ENCODE measurements at regions not wholly inside any gene's neighbourhood (a gene's known extent, or its start where the extent isn't known, plus 50 kb on each side); places are given as distances from the start of the nearest gene placed in this dataset.
"Not testable (repeated sequence)": the region's sequence is repeated elsewhere in the genome, so short reads cannot be mapped to it uniquely, and the experiment has no call there.

DNA sequence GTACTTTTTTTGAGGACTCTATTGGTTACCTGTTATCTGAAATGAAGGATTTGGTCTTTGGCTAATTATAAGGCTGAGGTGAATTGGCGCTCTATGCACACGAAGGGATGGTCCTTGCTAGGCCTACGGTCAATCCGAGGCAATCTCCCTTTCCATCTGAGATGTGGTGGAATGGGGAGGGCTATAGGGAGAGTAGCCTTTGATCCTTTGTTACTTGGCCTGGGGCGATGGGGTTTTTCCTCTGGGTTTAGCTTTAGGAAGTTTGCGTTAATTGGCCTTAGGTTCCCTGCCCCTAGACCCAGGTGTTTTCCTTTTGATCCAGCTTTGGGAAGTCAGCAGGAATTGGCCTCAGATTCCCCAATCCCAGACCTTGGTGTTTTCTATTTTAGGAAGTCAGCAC, 102.1 kb upstream of the C9orf72 start:
- no peak for DNase-seq

- no peak for DNase-seq
Observed at GRCh38 chr9:27676827-27677226, 103.5 kb upstream of the C9orf72 start.

- DNase-seq = no peak
Observed at GRCh38 chr9:27679338-27679737, 106.1 kb upstream of the C9orf72 start.

DNA sequence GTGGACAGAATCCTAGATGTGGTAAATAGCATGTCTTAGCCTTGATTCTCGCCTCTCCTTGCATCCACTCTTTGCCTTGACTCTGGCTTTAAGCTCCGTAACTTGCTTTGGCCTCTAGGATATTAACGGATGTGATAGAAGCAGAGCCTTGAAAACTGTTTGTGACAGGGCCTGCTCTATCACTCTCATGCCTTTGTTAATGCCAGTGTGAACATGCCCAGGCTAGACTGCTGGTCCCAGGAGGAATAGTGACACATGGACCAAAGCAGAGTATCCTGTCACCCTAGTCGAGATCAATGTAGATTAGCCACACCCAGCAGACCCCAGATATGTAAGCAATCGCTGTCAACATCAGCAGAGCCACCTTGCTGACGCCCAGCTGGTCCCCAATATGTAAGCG, 109.9 kb upstream of the C9orf72 start:
- no peak for DNase-seq

GRCh38 chr9:27688954-27689353, 115.7 kb upstream of the C9orf72 start:
- no peak for DNase-seq

DNA sequence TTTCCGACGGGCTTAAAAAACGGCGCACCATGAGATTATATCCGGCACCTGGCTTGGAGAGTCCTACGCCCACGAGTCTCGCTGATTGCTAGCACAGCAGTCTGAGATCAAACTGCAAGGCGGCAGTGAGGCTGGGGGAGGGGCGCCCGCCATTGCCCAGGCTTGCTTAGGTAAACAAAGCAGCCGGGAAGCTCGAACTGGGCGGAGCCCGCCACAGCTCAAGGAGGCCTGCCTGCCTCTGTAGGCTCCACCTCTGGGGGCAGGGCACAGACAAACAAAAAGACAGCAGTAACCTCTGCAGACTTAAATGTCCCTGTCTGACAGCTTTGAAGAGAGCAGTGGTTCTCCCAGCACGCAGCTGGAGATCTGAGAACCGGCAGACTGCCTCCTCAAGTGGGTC, 117.5 kb upstream of the C9orf72 start:
- not testable (repeated sequence) for DNase-seq

DNA sequence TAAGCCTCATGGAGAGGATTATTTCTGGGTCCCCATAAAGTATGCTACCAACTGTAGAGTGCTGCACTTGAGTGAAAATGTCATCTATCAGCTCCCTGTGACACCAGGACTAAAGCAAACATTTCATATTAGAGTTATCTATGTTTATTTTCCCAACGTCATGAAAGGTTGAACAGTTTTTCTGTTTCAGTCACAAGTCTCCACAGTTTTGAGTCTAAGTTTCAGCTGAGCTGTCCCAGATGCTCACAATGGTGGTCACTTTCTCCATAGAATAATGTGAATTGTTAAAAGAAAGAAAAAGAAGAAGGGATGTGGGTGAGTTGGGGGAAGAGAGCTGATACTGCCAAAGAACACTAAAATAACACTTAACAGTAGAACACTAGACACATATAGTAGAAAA, 126.3 kb upstream of the C9orf72 start:
- DNase-seq = no peak

GRCh38 chr9:27701016-27701415, 127.7 kb upstream of the C9orf72 start:
- no peak for DNase-seq

- no peak for DNase-seq
Observed at GRCh38 chr9:27701587-27701986, 128.3 kb upstream of the C9orf72 start.

- no peak for DNase-seq
Observed at GRCh38 chr9:27703216-27703980, 130.1 kb upstream of the C9orf72 start.

- no peak for DNase-seq
Observed at GRCh38 chr9:27711241-27711640, 138.0 kb upstream of the C9orf72 start.

DNA sequence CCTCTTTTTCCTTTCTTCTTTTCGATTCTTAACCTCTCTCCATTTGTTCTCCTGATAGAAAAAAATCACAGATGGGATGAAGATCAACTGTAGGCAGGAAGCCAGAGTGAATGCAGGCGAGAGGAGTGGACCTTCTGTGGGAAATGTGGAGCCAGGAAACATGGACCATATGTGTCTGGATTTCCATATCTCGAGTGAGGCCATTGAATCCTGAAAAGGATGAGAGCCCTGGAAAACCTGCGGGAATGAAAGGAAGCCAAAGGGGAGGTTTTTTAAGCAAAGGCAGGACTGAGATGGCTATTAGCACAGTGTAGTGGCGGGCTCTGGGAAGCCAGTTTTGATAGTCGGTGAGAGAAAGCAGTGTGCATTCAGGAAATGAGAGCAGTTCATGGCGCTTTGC, 139.5 kb upstream of the C9orf72 start:
- DNase-seq = no peak

DNA sequence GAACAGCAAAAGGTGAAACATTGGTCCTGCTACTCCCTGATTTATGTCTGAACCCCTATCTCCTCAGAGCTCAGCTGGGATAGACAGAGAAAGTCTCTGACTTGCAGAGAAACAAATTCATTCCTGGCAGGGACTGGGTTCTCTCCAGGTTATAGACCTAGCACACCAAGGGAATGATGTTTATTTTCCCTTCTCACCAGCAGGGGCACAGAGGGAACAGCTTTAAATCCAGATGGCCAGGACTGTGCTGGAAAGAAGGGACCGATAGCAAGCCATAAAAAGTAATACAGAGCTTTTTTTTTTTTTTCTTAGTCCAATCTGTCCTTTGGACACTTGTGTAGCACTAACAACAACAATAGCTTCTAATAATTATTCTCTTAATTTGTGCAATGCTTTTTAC, 141.1 kb upstream of the C9orf72 start:
- no peak for DNase-seq

- no peak for DNase-seq
Observed at GRCh38 chr9:27715651-27716050, 142.4 kb upstream of the C9orf72 start.

- no peak for DNase-seq
Observed at GRCh38 chr9:27717991-27718390, 144.7 kb upstream of the C9orf72 start.

DNA sequence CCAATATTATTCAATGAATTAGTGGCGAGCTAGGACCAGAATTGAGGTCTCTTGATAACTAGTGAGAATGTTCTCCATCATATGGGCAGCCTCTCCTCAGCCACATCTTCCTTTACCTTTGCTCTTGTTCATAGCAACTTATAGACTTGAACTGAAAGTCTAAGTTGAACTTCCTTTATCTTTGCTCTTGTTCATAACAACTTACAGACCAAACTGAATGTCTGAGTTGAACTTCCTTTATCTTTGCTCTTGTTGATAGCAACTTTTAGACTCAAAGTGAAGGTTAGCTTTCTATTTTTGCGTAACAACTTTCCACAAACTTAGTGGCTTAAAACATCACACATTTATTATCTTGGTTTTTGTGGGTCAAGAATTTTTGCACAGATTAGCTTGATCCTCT, 146.4 kb upstream of the C9orf72 start:
- DNase-seq = no peak

DNA sequence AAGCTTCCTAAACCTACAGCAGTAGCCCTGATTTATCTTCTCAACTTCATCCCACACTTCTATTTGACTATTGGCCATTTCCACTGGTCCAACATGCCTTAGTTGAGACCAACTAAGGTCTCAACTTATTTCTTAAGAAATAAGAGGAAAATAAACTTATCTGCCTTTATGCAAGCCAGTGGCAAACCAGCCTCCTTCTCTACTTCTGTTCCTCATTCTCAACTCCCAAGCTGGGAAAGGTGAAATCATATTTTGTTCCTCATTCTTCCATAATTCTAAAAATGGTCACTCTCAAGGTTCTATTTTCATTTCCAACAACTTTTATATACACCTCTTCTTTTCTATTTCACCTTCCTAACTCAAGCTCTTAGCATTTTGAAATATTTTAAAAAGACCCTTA, 149.6 kb upstream of the C9orf72 start:
- no peak for DNase-seq

DNA sequence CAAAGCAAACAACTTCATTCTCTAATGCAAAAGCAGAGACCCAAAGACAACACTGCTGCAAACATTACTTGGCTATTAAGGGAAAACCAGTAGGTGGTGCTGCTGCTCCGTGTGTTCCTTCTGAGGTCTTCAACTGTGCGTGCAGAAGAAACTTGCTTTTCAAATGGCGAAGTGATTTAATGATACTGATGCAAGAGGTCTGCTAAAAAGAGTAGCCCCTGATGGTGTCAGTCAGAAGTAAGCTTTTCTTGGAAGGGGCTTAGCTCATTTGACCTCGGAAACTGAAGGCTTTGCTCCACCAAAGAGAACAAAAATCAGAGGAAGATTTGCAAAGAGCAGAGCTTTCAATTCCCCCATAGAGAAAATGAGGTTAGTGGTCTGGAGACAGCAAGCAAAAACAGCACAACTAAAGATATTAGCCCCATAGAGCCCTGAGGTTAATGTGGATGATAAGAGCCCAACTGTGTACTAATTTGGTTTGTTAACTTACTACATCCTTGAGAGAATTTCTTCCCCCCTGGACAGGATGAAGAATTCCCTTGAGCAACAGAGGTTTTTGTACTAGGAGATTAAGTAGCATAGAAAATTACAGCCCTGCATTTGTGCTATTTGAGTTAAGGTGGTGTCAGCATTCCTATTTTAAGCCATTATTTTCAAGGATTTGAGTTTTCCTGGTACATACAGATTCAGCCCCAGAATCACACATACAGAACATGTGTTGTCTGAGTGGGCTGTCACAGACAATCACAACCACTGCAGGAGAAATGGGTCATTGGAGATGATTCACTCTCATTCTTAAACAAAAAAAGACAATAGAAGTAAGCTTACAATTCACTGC, 153.2 kb upstream of the C9orf72 start:
- peak; percentile 25 for DNase-seq

- DNase-seq = no peak
Observed at GRCh38 chr9:27732494-27732893, 159.2 kb upstream of the C9orf72 start.

DNA sequence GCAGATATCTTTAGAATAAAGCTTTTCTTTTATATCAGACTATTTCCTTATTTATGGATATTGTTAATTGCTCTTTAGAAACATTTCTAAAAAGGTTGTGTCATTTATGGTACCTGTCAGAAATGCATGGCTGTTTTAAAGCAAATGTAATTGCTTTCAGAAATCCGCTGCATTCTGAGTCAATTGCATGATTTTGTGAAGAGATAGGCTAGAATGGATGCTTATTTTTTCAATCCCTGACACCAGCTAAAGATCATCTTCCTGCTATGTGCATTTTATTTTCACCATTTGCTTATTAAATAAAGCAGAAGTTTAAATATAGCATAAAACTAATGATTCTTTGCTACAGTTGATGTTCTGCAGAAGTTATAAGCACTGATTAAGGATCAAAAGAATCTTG, 170.2 kb upstream of the C9orf72 start:
- DNase-seq = no peak

GRCh38 chr9:27747450-27747849, 174.2 kb upstream of the C9orf72 start:
- no peak for DNase-seq

DNA sequence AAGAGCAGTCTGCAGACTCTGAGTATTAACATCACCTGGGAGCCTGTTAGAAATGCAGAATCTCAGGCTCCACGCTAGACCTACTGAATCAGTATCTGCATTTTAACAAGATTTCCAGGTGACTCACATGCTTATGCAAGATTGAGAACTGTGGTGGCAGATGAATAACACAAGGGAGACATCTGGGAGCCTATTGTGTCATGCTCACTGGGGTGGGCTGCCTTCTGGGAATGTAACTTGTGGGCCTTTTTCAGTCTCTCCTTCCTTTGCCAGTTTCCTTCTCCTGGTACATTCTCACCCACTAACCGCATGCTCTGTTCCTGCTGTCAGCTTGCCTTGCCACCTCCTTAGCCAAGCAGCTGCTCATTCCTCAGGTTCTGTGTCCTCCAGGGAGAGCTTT, 176.6 kb upstream of the C9orf72 start:
- no peak for DNase-seq

GRCh38 chr9:27750566-27750965, 177.3 kb upstream of the C9orf72 start:
- DNase-seq = no peak

GRCh38 chr9:27752069-27752468, 178.8 kb upstream of the C9orf72 start:
- DNase-seq = no peak

Data from CD4-positive, alpha-beta T cell treated with Interleukin-17A for 1 hour (primary cell).